ENCODE measurements at regions not wholly inside any gene's neighbourhood (a gene's known extent, or its start where the extent isn't known, plus 50 kb on each side); places are given as distances from the start of the nearest gene placed in this dataset.

DNA sequence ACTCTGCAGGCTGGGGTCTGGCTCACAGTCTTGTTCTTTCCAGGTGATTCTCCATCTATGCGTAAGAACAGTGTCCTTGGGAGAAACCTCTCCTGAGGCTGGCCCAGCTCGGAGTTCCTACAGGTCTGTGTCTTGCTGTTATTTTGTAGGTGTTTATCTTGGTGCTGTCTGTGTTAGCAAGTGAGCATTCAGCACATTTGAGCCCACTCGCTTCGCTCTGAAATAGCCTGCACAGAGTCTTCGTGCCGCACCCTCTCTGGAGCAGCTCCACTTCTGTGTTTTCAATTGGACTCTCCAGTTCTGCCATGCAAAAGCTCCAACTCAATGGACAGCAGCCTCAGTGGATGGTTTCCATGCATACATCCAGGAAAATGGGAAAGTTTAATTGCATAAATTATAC, 378.2 kb upstream of the ST6GAL2 start:
- DNase-seq (ENCODE audit: low read depth): no peak
- TF ChIP-seq, protein P1, sequence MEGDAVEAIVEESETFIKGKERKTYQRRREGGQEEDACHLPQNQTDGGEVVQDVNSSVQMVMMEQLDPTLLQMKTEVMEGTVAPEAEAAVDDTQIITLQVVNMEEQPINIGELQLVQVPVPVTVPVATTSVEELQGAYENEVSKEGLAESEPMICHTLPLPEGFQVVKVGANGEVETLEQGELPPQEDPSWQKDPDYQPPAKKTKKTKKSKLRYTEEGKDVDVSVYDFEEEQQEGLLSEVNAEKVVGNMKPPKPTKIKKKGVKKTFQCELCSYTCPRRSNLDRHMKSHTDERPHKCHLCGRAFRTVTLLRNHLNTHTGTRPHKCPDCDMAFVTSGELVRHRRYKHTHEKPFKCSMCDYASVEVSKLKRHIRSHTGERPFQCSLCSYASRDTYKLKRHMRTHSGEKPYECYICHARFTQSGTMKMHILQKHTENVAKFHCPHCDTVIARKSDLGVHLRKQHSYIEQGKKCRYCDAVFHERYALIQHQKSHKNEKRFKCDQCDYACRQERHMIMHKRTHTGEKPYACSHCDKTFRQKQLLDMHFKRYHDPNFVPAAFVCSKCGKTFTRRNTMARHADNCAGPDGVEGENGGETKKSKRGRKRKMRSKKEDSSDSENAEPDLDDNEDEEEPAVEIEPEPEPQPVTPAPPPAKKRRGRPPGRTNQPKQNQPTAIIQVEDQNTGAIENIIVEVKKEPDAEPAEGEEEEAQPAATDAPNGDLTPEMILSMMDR (IDR thresholded peaks at IDR 0.05; ENCODE audit: insufficient read depth, low read depth, low read length, missing control alignments): no peak
- no peak overlapping the region for H3K4me3 ChIP-seq (ENCODE audit: low read depth, low read length)

- TF ChIP-seq, protein P1 (IDR thresholded peaks at IDR 0.05; ENCODE audit: insufficient read depth, low read depth, low read length, missing control alignments): no peak
- DNase-seq (ENCODE audit: low read depth): no peak
- no peak overlapping the region for H3K4me3 ChIP-seq (ENCODE audit: low read depth, low read length)
Measured at GRCh38 chr2:107266555-107266954, 380.6 kb upstream of the ST6GAL2 start.

- H3K4me3 ChIP-seq (ENCODE audit: low read depth, low read length): no peak overlapping the region
- TF ChIP-seq, protein P1 (IDR thresholded peaks at IDR 0.05; ENCODE audit: insufficient read depth, low read depth, low read length, missing control alignments): no peak
- no peak for DNase-seq (ENCODE audit: low read depth)
Measured at GRCh38 chr2:107267086-107267485, 381.1 kb upstream of the ST6GAL2 start.

GRCh38 chr2:107276034-107276433, 390.1 kb upstream of the ST6GAL2 start:
- no peak for DNase-seq (ENCODE audit: low read depth)
- H3K4me3 ChIP-seq (ENCODE audit: low read depth, low read length): no peak overlapping the region
- TF ChIP-seq, protein P1 (IDR thresholded peaks at IDR 0.05; ENCODE audit: insufficient read depth, low read depth, low read length, missing control alignments): no peak

DNA sequence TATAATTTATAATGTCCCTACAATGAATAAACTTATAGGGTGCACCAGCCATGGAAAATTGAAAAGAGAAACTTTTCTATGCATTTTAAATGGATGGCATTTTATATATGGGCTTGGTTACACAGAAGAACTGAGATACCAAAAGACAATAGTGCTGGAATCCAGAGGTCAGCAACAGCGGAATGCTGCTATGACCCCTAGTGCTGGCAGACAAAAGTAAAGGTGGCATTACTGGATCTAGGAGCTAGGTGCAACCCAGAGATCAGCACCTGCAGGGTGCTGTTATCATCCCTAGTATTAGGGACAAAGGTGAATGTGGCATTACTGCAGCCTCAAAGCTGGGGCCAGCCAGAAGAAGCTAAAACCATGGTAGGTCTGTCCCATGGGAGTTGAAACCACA, 392.7 kb upstream of the ST6GAL2 start:
- H3K4me3 ChIP-seq (ENCODE audit: low read depth, low read length): no peak overlapping the region
- DNase-seq (ENCODE audit: low read depth): no peak
- TF ChIP-seq, protein P1 (IDR thresholded peaks at IDR 0.05; ENCODE audit: insufficient read depth, low read depth, low read length, missing control alignments): no peak

DNA sequence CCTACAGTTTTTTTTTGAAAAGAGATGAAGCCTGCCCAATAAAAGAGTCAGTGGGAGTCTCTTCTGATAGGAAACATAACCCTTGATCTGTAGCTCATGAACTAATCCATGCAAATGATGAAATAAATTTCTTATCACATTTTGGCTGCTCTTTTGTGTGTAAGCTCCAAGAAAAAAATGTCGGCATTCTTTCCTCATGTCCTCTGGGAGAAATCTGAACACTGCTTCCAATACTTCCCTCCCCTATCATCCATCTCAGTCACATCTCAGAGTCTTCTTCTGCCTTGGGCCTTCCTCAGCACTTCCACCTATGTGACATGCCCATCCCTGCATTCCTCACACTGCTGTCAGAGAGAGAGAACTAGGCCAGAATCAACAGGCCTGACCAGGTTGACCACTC, 395.7 kb upstream of the ST6GAL2 start:
- DNase-seq (ENCODE audit: low read depth): no peak
- no peak overlapping the region for H3K4me3 ChIP-seq (ENCODE audit: low read depth, low read length)
- TF ChIP-seq, protein P1 (IDR thresholded peaks at IDR 0.05; ENCODE audit: insufficient read depth, low read depth, low read length, missing control alignments): no peak

- TF ChIP-seq, protein P1 (IDR thresholded peaks at IDR 0.05; ENCODE audit: insufficient read depth, low read depth, low read length, missing control alignments): no peak
- no peak for DNase-seq (ENCODE audit: low read depth)
- no peak overlapping the region for H3K4me3 ChIP-seq (ENCODE audit: low read depth, low read length)
Measured at GRCh38 chr2:107282135-107282534, 396.2 kb upstream of the ST6GAL2 start.

Measured in GM12865 (cell line).